Neutrophil (primary cell): ENCODE measurements at regions not wholly inside any gene's neighbourhood (a gene's known extent, or its start where the extent isn't known, plus 50 kb on each side); places are given as distances from the start of the nearest gene placed in this dataset.
"Not testable (repeated sequence)": the region's sequence is repeated elsewhere in the genome, so short reads cannot be mapped to it uniquely, and the experiment has no call there.

Experiments used
- H3K27ac ChIP-seq: fragments of 200-600 bp; sonication (generic); 2 replicates; pipeline ENCODE4 v1.5.1; 2016; ENCODE audit warnings: mild to moderate bottlenecking, moderate library complexity
- H3K27me3 ChIP-seq: fragments of 200-600 bp; sonication (generic); 2 replicates; pipeline ENCODE4 v1.6.0; 2016; ENCODE audit warnings: mild to moderate bottlenecking
- H3K36me3 ChIP-seq: fragments of 200-600 bp; sonication (generic); 2 replicates; pipeline ENCODE4 v1.5.1; 2017
- H3K4me1 ChIP-seq, 2 experiments: fragments of 200-600 bp in 1 of 2; sonication (generic) in 1 of 2; 1 replicate in 1 of 2; 2 replicates in 1 of 2; pipeline versions ENCODE4 v1.5.1 to v1.6.1; 2013 to 2016; ENCODE audit warnings: low read depth in 1 of 2, low read length in 1 of 2, mild to moderate bottlenecking in 1 of 2, moderate library complexity in 1 of 2; ENCODE audit not compliant: control insufficient read depth in 1 of 2, insufficient read depth in 1 of 2
- H3K4me3 ChIP-seq, 2 experiments: fragments of 200-600 bp in 1 of 2; sonication (generic) in 1 of 2; 1 replicate in 1 of 2; 2 replicates in 1 of 2; pipeline ENCODE4 v1.5.1; 2013 to 2016; ENCODE audit warnings: low read depth in 1 of 2, low read length in 1 of 2, mild to moderate bottlenecking in 1 of 2, moderate library complexity in 1 of 2
- H3K9me3 ChIP-seq: fragments of 200-600 bp; sonication (generic); 2 replicates; pipeline ENCODE4 v1.5.1; 2016
- TF ChIP-seq, protein P1 (sequence below): fragments of 200-600 bp; sonication (generic); IDR thresholded peaks from 2 replicates; pipeline ENCODE4 v1.5.1; 2016; ENCODE audit warnings: antibody characterized with exemption

DNA sequence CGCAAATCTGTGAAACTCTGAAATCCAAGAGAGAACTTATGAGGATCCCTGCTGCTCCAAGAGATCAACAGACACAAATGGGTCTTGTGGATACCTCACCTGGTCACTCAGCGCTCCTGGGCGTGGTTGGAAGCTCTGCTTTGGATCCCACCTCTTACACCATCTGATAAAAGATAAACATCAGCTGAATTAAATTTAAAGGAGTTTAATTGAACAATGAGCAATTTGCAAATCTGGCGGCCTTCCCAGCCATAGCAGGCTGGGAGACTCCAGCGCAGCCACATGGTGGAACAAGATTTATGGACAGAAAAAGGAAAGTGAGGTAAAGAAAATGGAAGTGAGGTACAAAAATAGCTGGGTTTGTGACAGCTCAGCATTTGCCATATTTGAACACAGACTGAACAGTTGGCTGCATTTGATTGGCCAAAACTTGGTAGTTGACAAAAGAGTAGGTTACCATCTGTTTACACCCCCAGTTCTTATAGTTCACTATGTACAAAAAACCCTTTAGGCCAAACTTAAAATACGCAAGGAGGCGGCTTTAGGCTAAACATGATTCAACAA, 437.3 kb upstream of the NDST3 start:
- TF ChIP-seq, protein P1, sequence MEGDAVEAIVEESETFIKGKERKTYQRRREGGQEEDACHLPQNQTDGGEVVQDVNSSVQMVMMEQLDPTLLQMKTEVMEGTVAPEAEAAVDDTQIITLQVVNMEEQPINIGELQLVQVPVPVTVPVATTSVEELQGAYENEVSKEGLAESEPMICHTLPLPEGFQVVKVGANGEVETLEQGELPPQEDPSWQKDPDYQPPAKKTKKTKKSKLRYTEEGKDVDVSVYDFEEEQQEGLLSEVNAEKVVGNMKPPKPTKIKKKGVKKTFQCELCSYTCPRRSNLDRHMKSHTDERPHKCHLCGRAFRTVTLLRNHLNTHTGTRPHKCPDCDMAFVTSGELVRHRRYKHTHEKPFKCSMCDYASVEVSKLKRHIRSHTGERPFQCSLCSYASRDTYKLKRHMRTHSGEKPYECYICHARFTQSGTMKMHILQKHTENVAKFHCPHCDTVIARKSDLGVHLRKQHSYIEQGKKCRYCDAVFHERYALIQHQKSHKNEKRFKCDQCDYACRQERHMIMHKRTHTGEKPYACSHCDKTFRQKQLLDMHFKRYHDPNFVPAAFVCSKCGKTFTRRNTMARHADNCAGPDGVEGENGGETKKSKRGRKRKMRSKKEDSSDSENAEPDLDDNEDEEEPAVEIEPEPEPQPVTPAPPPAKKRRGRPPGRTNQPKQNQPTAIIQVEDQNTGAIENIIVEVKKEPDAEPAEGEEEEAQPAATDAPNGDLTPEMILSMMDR = no peak
- Histone ChIP-seq H3K4me1 (no peaks in the 10 kb centered on the region), H3K4me3 (no peak overlapping the region)

DNA sequence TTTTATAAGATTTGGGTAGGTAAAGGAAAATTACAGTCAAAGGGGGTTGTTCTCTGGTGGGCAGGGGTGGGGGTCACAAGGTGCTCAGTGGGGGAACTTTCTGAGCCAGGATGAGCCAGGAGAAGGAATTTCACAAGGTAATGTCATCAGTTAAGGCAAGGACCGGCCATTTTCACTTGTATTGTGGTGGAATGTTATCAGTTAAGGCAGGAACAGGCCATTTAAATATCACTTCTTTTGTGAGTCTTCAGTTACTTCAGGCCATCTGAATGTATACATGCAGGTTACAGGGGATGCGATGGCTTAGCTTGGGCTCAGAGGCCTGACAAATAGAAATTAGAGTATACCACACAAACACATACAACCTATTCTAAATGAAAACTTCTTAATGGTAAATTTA, 434.9 kb upstream of the NDST3 start:
- H3K27ac ChIP-seq, H3K27me3 ChIP-seq, H3K9me3 ChIP-seq, H3K36me3 ChIP-seq, H3K4me1 ChIP-seq, H3K4me3 ChIP-seq: not testable (repeated sequence)

More for the DNA sequence above, 437.3 kb upstream of the NDST3 start:
- H3K9me3 ChIP-seq = no peaks in the 10 kb centered on the region
- no peak overlapping the region for H3K27ac ChIP-seq
- H3K27me3 ChIP-seq = no peaks in the 10 kb centered on the region
- no peaks in the 10 kb centered on the region for H3K36me3 ChIP-seq

DNA sequence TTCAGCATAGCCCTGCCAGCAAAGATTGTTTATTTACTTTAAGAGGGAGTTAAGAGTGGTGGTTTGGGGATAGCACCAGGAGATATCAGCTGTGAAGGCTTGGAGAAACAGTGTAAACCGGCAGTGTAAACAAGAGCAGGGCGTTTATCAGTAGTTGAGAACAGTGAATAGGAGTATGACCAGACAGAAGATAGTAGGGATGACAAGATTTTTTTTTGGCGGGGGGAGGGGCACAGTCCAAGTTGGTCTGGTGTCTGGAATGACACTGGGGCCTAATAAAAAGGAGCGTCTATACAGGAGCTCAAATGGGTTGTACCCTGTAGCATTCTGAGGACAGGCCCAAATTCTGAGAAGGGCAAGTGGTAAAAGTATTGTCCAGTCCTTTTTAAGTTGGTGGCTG, 433.4 kb upstream of the NDST3 start:
- not testable (repeated sequence) for H3K4me3 ChIP-seq, H3K9me3 ChIP-seq, H3K27ac ChIP-seq, H3K36me3 ChIP-seq, H3K4me1 ChIP-seq, H3K27me3 ChIP-seq

DNA sequence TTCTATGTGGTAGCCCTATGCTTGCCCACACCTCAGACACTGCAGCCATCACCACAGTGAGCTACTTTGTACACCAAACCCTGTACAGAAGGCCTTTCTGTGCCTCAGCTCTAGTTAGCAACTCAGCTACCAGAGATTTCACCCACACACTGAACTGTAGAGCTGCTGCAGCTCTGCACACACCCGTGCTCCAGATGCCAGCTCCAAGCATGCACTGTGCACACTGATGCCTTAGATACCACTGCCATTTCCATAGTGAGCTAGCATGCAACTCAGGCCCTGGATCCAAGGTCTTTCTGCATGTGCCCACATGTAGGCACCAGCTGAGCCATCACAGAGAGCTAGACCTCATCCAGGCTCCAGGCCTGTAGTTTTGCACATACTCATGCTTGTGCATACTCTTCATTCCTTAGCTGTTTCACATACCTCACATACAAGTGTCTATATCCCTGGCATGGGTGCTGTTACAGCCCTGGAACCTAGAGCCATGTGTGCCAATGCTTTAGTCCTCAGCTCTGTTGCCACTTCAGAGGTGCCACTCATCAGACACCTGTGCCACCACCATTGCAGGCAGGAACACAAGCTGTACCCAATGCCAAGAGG, 423.5 kb upstream of the NDST3 start:
- H3K27me3 ChIP-seq = no peaks in the 10 kb centered on the region
- H3K4me1 ChIP-seq = no peaks in the 10 kb centered on the region
- no peaks in the 10 kb centered on the region for H3K36me3 ChIP-seq
- peaks cover 5% of the 10 kb centered on the region for H3K9me3 ChIP-seq
- TF ChIP-seq, protein P1 = no peak
- H3K27ac ChIP-seq = no peak overlapping the region
- no peak overlapping the region for H3K4me3 ChIP-seq

DNA sequence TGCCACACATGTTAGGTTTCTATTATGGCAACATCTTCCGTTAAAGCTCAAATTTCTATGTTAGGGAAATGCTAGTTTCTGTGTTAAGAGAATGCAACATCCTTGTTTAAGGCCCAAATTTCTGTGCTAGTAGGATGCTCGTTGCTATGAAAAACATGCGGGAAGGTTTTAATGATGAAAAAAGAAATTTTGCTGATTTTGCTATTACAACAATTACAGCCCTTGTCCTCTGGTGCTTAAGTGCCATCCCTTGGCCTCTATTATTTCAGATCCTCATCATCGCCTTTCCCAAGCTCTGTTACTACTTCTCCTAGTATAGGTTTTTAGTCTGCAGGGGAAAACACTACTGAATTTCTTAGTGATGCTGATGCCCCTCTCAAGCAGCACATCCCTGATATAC, 412.6 kb upstream of the NDST3 start:
- Histone ChIP-seq H3K9me3 (no peaks in the 10 kb centered on the region), H3K4me1 (no peaks in the 10 kb centered on the region), H3K36me3 (no peaks in the 10 kb centered on the region), H3K27ac (no peak overlapping the region), H3K4me3 (no peak overlapping the region), H3K27me3 (no peaks in the 10 kb centered on the region)
- TF ChIP-seq, protein P1 = no peak

DNA sequence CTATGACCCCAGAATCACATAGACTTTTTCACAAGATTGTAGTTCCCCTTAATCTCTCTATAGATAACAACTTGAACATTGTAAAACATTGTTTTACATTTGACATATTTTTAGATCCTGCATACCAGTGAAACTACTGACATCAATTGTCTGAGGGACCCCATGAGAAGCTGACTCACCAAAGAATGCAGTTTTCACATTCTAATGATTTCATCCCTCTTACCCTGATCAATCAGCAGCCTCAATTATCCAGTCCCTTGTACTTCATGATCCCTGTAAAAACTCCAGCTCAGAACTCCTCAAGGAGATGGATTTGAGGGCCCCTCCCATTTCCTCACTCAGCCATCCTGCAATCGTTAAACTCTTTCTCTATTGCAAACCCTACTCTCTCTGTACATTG, 411.0 kb upstream of the NDST3 start:
- TF ChIP-seq, protein P1 = no peak
- no peaks in the 10 kb centered on the region for H3K4me1 ChIP-seq
- no peaks in the 10 kb centered on the region for H3K27me3 ChIP-seq

More for the DNA sequence above, 411.0 kb upstream of the NDST3 start:
- Histone ChIP-seq H3K4me3 (no peak overlapping the region), H3K27ac (no peak overlapping the region), H3K36me3 (no peaks in the 10 kb centered on the region), H3K9me3 (no peaks in the 10 kb centered on the region)
